ENCODE measurements at regions not wholly inside any gene's neighbourhood (a gene's known extent, or its start where the extent isn't known, plus 50 kb on each side); places are given as distances from the start of the nearest gene placed in this dataset.

- DNase-seq (peak in 1 of 2 donors; percentile 21), ATAC-seq (peak; percentile 43 to 88 (median 86))
- Histone ChIP-seq H3K4me3 (no peak overlapping the region), H3K27me3 (peaks cover 0 to 5% (median 0%) of the 10 kb centered on the region in 7 donors), H3K4me1 (peaks cover 0 to 6% (median 0%) of the 10 kb centered on the region in 9 donors), H3K9me3 (peaks cover 0 to 7% (median 0%) of the 10 kb centered on the region in 11 donors), H3K27ac (peak overlapping the region in 9 of 10 donors; percentile 13 to 68 (median 44)), H3K36me3 (no peaks in the 10 kb centered on the region)
- WGBS, 2 donors: 65 to 74% methylated on average over 8 of the region's 8 CpGs
- intact Hi-C loops (cut with DNase I): no loop called here
- TF ChIP-seq, protein P1, sequence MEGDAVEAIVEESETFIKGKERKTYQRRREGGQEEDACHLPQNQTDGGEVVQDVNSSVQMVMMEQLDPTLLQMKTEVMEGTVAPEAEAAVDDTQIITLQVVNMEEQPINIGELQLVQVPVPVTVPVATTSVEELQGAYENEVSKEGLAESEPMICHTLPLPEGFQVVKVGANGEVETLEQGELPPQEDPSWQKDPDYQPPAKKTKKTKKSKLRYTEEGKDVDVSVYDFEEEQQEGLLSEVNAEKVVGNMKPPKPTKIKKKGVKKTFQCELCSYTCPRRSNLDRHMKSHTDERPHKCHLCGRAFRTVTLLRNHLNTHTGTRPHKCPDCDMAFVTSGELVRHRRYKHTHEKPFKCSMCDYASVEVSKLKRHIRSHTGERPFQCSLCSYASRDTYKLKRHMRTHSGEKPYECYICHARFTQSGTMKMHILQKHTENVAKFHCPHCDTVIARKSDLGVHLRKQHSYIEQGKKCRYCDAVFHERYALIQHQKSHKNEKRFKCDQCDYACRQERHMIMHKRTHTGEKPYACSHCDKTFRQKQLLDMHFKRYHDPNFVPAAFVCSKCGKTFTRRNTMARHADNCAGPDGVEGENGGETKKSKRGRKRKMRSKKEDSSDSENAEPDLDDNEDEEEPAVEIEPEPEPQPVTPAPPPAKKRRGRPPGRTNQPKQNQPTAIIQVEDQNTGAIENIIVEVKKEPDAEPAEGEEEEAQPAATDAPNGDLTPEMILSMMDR (IDR thresholded peaks at IDR 0.05): no peak
Observed at GRCh38 chr12:65631621-65632111, 192.6 kb upstream of the HMGA2 start.

DNA sequence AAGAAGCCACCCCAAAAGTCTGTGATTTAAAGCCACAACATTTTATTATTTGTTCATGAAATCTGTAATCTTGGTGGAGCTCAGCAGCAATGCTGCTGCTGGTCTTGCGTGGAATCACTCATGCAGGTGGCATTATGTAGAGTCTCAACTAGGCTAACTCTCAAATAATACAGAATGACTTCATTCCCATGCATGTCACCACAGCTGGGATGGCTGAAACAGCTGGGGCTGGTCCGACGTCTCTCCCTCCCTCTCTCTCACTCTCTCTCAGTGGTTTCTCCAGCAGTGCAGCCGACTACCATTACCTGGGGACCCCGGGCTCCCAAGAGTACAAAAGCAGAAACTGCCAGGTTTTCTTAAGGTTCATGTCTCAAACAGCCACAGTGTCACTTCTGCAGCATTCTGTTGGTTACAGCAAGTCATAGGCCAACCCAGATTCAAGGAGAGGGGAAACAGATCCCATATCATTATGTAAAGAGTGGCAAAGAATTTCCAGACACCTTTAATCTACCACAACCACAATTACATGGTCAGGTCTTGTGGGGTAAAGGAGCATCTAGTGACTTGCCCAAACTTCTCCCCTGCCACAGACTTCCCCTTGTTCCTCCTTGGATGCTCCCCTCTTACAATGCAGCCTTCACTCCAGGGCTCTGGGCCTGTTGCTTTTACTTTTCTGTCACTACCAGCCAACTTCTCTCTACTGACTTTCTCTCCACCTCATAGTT lies 192.0 kb upstream of the HMGA2 start:
- ATAC-seq (peak in 6 of 8 donors; percentile 65 to 90 (median 73)), DNase-seq (no peak)
- H3K36me3 ChIP-seq: no peaks in the 10 kb centered on the region
- peaks cover 0 to 6% (median 0%) of the 10 kb centered on the region in 9 donors for H3K4me1 ChIP-seq
- H3K27ac ChIP-seq: peak overlapping the region in 9 of 10 donors; percentile 13 to 68 (median 44)
- TF ChIP-seq, protein P1 (IDR thresholded peaks at IDR 0.05): no peak
- peaks cover 0 to 5% (median 0%) of the 10 kb centered on the region in 7 donors for H3K27me3 ChIP-seq
- H3K4me3 ChIP-seq: no peak overlapping the region
- intact Hi-C loops (cut with DNase I): no loop called here
- H3K9me3 ChIP-seq: peaks cover 0 to 2% (median 0%) of the 10 kb centered on the region in 11 donors
- 78 to 80% methylated on average over 5 of the region's 5 CpGs for WGBS, 2 donors

DNA sequence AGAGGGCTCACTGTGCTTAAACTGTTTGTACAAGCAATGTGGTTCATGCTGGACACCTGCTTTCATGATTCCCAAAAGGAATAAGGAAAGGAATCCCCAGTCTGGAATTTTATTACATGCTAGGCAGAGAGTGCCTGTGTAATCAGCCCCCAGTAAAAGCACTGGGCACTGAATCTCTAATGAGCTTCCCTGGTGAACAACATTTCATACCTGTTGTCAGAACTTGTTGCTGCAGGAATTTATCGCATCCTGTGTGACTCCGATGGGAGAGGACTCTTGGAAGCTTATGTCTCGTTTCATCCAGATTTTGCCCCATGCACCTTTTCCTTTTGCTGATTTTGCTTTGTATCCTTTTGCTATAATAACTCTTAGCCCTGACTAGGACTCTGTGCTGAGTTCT lies 190.2 kb upstream of the HMGA2 start:
- Histone ChIP-seq H3K4me1 (peaks cover 0 to 6% (median 0%) of the 10 kb centered on the region in 9 donors), H3K9me3 (no peaks in the 10 kb centered on the region), H3K27me3 (peaks cover 0 to 5% (median 0%) of the 10 kb centered on the region in 7 donors), H3K4me3 (no peak overlapping the region), H3K27ac (no peak overlapping the region), H3K36me3 (no peaks in the 10 kb centered on the region)
- TF ChIP-seq, protein P1 (IDR thresholded peaks at IDR 0.05): no peak
- ATAC-seq (no peak), DNase-seq (no peak)
- WGBS, 2 donors: 92% methylated on average over 3 of the region's 3 CpGs
- intact Hi-C loops (cut with DNase I): no loop called here

- H3K4me1 ChIP-seq: peaks cover 0 to 6% (median 0%) of the 10 kb centered on the region in 9 donors
- peaks cover 0 to 5% (median 0%) of the 10 kb centered on the region in 7 donors for H3K27me3 ChIP-seq
- intact Hi-C loops (cut with DNase I): no loop called here
- TF ChIP-seq, protein P1 (IDR thresholded peaks at IDR 0.05): no peak
- ATAC-seq (no peak), DNase-seq (no peak)
- no peak overlapping the region for H3K4me3 ChIP-seq
- WGBS, 2 donors: 80 to 85% methylated on average over 6 of the region's 6 CpGs
- no peak overlapping the region for H3K27ac ChIP-seq
- no peaks in the 10 kb centered on the region for H3K9me3 ChIP-seq
- H3K36me3 ChIP-seq: no peaks in the 10 kb centered on the region
Observed at GRCh38 chr12:65634626-65635331, 189.5 kb upstream of the HMGA2 start.

All from heart right ventricle (tissue), 16 donors.